HepG2 (cell line): ENCODE measurements at regions not wholly inside any gene's neighbourhood (a gene's known extent, or its start where the extent isn't known, plus 50 kb on each side); places are given as distances from the start of the nearest gene placed in this dataset.

Experiments
- ARHGAP35 ChIP-seq: sonication (generic); formaldehyde crosslinking; IDR thresholded peaks from 2 replicates; pipeline ENCODE4 v1.9.0; 2022; ENCODE audit warnings: mild to moderate bottlenecking, inconsistent platforms, moderate library complexity, missing genetic modification reagents, borderline replicate concordance
- ATM ChIP-seq: fragments of 450-650 bp; IDR thresholded peaks from 2 replicates; pipeline ENCODE4 v1.7.1; 2017; ENCODE audit warnings: mild to moderate bottlenecking, borderline replicate concordance
- E2F5 ChIP-seq: sonication (generic); formaldehyde crosslinking; conservative IDR thresholded peaks from 2 replicates; pipeline ENCODE4 v1.4.0; 2020; ENCODE audit warnings: missing genetic modification reagents
- FIP1L1 ChIP-seq: fragments of 200-400 bp; formaldehyde crosslinking; IDR thresholded peaks from 2 replicates; pipeline ENCODE4 v1.6.1; 2018; ENCODE audit warnings: low read depth, mild to moderate bottlenecking, low read length, moderate library complexity, borderline replicate concordance; ENCODE audit not compliant: insufficient read depth
- FOXA3 ChIP-seq: IDR thresholded peaks from 2 replicates; pipeline ENCODE4 v1.6.1; 2016; ENCODE audit warnings: missing genetic modification reagents, missing compliant biosample characterization
- FUBP1 ChIP-seq: sonication (generic); formaldehyde crosslinking; IDR thresholded peaks from 2 replicates; pipeline ENCODE4 v1.5.1; 2020; ENCODE audit warnings: missing genetic modification reagents, mild to moderate bottlenecking, borderline replicate concordance
- ISL2 ChIP-seq: sonication (generic); formaldehyde crosslinking; IDR thresholded peaks from 2 replicates; pipeline ENCODE4 v1.5.0; 2020; ENCODE audit warnings: missing genetic modification reagents
- MTF2 ChIP-seq: sonication (generic); formaldehyde crosslinking; IDR thresholded peaks from 2 replicates; pipeline ENCODE4 v1.5.0; 2020; ENCODE audit warnings: missing genetic modification reagents, borderline replicate concordance
- NR2F2 ChIP-seq: IDR thresholded peaks from 2 replicates; pipeline ENCODE4 v1.6.1; 2012; ENCODE audit warnings: low read depth, inconsistent platforms, borderline replicate concordance
- SMYD3 ChIP-seq: sonication (generic); formaldehyde crosslinking; IDR thresholded peaks from 2 replicates; pipeline ENCODE4 v1.8.1; 2023; ENCODE audit warnings: mild to moderate bottlenecking, missing genetic modification reagents
- SNAPC2 ChIP-seq: sonication (generic); formaldehyde crosslinking; IDR thresholded peaks from 2 replicates; pipeline ENCODE4 v1.8.1; 2022; ENCODE audit warnings: mild to moderate bottlenecking, missing genetic modification reagents
- TBX3 ChIP-seq: fragments of 450-650 bp; IDR thresholded peaks from 2 replicates; pipeline ENCODE4 v1.6.1; 2017; ENCODE audit warnings: antibody characterized with exemption, mild to moderate bottlenecking, inconsistent platforms, borderline replicate concordance
- TFDP2 ChIP-seq: sonication (generic); formaldehyde crosslinking; IDR thresholded peaks from 2 replicates; pipeline ENCODE4 v1.4.0; 2020; ENCODE audit warnings: missing genetic modification reagents
- YEATS2 ChIP-seq: sonication (generic); formaldehyde crosslinking; IDR thresholded peaks from 2 replicates; pipeline ENCODE4 v1.4.0; 2020; ENCODE audit warnings: missing genetic modification reagents, borderline replicate concordance
- ZBTB1 ChIP-seq: sonication (generic); formaldehyde crosslinking; IDR thresholded peaks from 2 replicates; pipeline ENCODE4 v1.4.0; 2020; ENCODE audit warnings: missing genetic modification reagents, borderline replicate concordance
- ZKSCAN1 ChIP-seq: fragments of 150-350 bp; IDR thresholded peaks from 2 replicates; pipeline ENCODE4 v1.6.1; 2014; ENCODE audit warnings: low read length
- ZNF18 ChIP-seq: sonication (generic); formaldehyde crosslinking; IDR thresholded peaks from 2 replicates; pipeline ENCODE4 v1.8.0; 2022; ENCODE audit warnings: mild to moderate bottlenecking, missing genetic modification reagents; ENCODE audit not compliant: insufficient replicate concordance
- ZNF335 ChIP-seq: sonication (generic); formaldehyde crosslinking; IDR thresholded peaks from 2 replicates; pipeline ENCODE4 v1.4.0; 2020; ENCODE audit warnings: missing genetic modification reagents
- ZNF496 ChIP-seq: sonication (generic); formaldehyde crosslinking; IDR thresholded peaks from 2 replicates; pipeline ENCODE4 v1.8.1; 2023; ENCODE audit warnings: mild to moderate bottlenecking, moderate library complexity, missing genetic modification reagents; ENCODE audit not compliant: insufficient replicate concordance
- ZNF550 ChIP-seq: sonication (generic); formaldehyde crosslinking; IDR thresholded peaks from 2 replicates; pipeline ENCODE4 v1.4.0; 2020; ENCODE audit warnings: mild to moderate bottlenecking, missing genetic modification reagents, borderline replicate concordance
- ZNF562 ChIP-seq: sonication (generic); formaldehyde crosslinking; IDR thresholded peaks from 2 replicates; pipeline ENCODE4 v1.8.0; 2022; ENCODE audit warnings: missing genetic modification reagents, borderline replicate concordance
- ZNF615 ChIP-seq: sonication (generic); formaldehyde crosslinking; IDR thresholded peaks from 2 replicates; pipeline ENCODE4 v1.5.0; 2020; ENCODE audit warnings: mild to moderate bottlenecking, missing genetic modification reagents, borderline replicate concordance
- ZNF713 ChIP-seq: sonication (generic); formaldehyde crosslinking; IDR thresholded peaks from 2 replicates; pipeline ENCODE4 v1.4.0; 2020; ENCODE audit warnings: mild to moderate bottlenecking, missing genetic modification reagents
- ZNF777 ChIP-seq: sonication (generic); formaldehyde crosslinking; IDR thresholded peaks from 2 replicates; pipeline ENCODE4 v1.4.0; 2020; ENCODE audit warnings: missing genetic modification reagents
- ZSCAN21 ChIP-seq: sonication (generic); formaldehyde crosslinking; IDR thresholded peaks from 2 replicates; pipeline ENCODE4 v1.8.0; 2022; ENCODE audit warnings: mild to moderate bottlenecking, missing genetic modification reagents, moderate library complexity, borderline replicate concordance
- ZSCAN30 ChIP-seq: sonication (generic); formaldehyde crosslinking; IDR thresholded peaks from 2 replicates; pipeline ENCODE4 v1.5.0; 2020; ENCODE audit warnings: mild to moderate bottlenecking, missing genetic modification reagents

GRCh38 chr6:113636357-113636824, 220.8 kb upstream of the MARCKS start (continued):
- TF ChIP-seq E2F5 (no peak), ZSCAN21 (CRISPR knock-in tag) (no peak), FUBP1 (CRISPR knock-in tag) (no peak), ZNF713 (CRISPR knock-in tag) (no peak), FIP1L1 (no peak), ZNF335 (CRISPR knock-in tag) (no peak), TFDP2 (CRISPR knock-in tag) (no peak), ATM (no peak), ZNF496 (no peak), ZKSCAN1 (no peak), ZNF562 (no peak), NR2F2 (no peak), ARHGAP35 (no peak), ZNF18 (CRISPR knock-in tag) (no peak), TBX3 (no peak; the same call in 1 of the 2 replicates), YEATS2 (CRISPR knock-in tag) (no peak), ZNF777 (CRISPR knock-in tag) (no peak), ISL2 (CRISPR knock-in tag) (0 out of 2 replicates have a peak, but pooled peaks have one; percentile 9), ZNF550 (CRISPR knock-in tag) (no peak), SMYD3 (CRISPR knock-in tag) (no peak), FOXA3 (CRISPR knock-in tag) (peak; percentile 17; the same call in 1 of the 2 replicates), ZBTB1 (no peak), ZNF615 (CRISPR knock-in tag) (no peak), MTF2 (no peak), ZSCAN30 (CRISPR knock-in tag) (no peak), SNAPC2 (CRISPR knock-in tag) (no peak)
